Adrenal gland (tissue), 9 donors: ENCODE measurements at regions not wholly inside any gene's neighbourhood (a gene's known extent, or its start where the extent isn't known, plus 50 kb on each side); places are given as distances from the start of the nearest gene placed in this dataset.

Experiments
- DNase-seq, 7 donors: peaks; one replicate each; pipeline ENCODE4 v3.0.0-alpha.2; 2019 to 2020
- H3K27ac ChIP-seq, 5 donors: fragments of 200-600 bp; sonication (generic) in 4 of 5; 1 replicate in 3 of 5; 2 replicates in 2 of 5; pipeline versions ENCODE4 v1.5.1 to v1.8.0; 2016 to 2020; ENCODE audit warnings: mild to moderate bottlenecking in 1 of 5
- H3K27me3 ChIP-seq: fragments of 200-600 bp; 2 replicates; pipeline ENCODE4 v1.8.0; 2021
- H3K36me3 ChIP-seq, 2 donors: fragments of 200-600 bp; replicated peaks in 1 of 2; 1 replicate in 1 of 2; 2 replicates in 1 of 2; pipeline versions ENCODE4 v1.5.1 to v1.8.0; 2018 to 2022
- H3K4me1 ChIP-seq, 2 donors: fragments of 200-600 bp; replicated peaks in 1 of 2; 1 replicate in 1 of 2; 2 replicates in 1 of 2; pipeline versions ENCODE4 v1.5.1 to v1.8.0; 2018 to 2021
- H3K4me3 ChIP-seq, 4 donors: fragments of 200-600 bp; sonication (generic) in 3 of 4; one replicate each; pipeline ENCODE4 v1.5.1; 2016 to 2018
- H3K9me3 ChIP-seq, 3 donors: fragments of 200-600 bp; sonication (generic) in 1 of 3; replicated peaks in 1 of 3; 1 replicate in 2 of 3; 2 replicates in 1 of 3; pipeline versions ENCODE4 v1.5.1 to v1.8.0; 2016 to 2021
- POLR2A ChIP-seq, 2 donors: fragments of 450-650 bp; IDR thresholded peaks; one replicate each; pipeline ENCODE4 v1.6.1; 2017; ENCODE audit warnings: antibody characterized with exemption in 2 of 2, mild to moderate bottlenecking in 2 of 2, moderate library complexity in 1 of 2
- WGBS, 4 donors: extraction: QIAGEN DNeasy Blood & Tissue Kit in 2 of 4; methylation state at CpG; one replicate each; pipeline versions ENCODE4 v1.1.5 to v1.1.7; 2013 to 2017; 5-methylcytosine and 5-hydroxymethylcytosine counted together
- intact Hi-C, 2 donors: fragments of 100-400 bp; cut with DNase I; formaldehyde crosslinking; loops; one replicate each; pipeline versions ENCODE4 v1.14.1 to v1.15.0; 2022 to 2023
- TF ChIP-seq, protein P1 (sequence below), 6 experiments: fragments of 450-650 bp in 4 of 6; fragments of 200-600 bp in 2 of 6; sonication (generic) in 1 of 6; IDR thresholded peaks; 1 replicate in 5 of 6; 2 replicates in 1 of 6; pipeline versions ENCODE4 v1.5.1 to v1.8.0; 2016 to 2021; ENCODE audit warnings: antibody characterized with exemption in 6 of 6, mild to moderate bottlenecking in 2 of 6, moderate library complexity in 1 of 6
- donor health status: healthy with polysubstance abuse.
- donor health status: Bipolar disorder and iron deficiency.
- donor health status: DM: yes; HTN: yes; CAD: no.
- donor health status: DM: no; HTN: no; CAD: no.
- donor health status: DM: no; HTN: no; CAD: no.

DNA sequence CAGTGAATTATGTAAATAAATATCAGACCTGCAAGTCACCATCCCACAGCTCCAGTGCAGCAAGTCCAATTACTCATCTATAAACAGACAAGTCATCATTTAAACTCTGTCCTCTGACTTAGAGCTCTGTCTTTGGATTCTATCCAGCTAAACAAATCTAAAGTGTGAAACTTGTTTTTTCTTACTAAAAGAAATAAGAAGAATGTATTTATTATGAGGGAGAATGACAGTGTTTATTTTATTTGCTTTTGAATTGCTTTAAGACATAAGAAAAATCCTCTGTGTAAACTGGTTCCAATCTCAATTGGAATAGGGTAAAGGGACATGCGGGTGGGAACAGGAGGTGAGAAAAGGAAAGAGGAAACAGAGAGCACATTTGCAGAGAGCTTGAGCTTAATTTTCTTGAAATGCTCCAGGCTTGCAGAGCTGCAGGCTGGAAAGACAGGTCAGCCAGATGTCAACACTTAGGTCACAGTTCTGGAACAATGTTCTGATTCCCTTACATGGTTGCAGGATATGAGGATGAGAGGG lies 355.8 kb downstream of the MEIS1 start:
- Histone ChIP-seq H3K27ac (no peak overlapping the region), H3K9me3 (no peaks in the 10 kb centered on the region), H3K36me3 (no peaks in the 10 kb centered on the region), H3K27me3 (no peaks in the 10 kb centered on the region), H3K4me1 (peaks cover 9 to 28% of the 10 kb centered on the region in 2 donors), H3K4me3 (no peak overlapping the region)
- DNase-seq, result peak in 1 of 7 donors; percentile 10
- 57 to 74% (median 64%) methylated on average over 1 of the region's 1 CpG for whole genome bisulfite sequencing, 4 donors
- TF ChIP-seq POLR2A (IDR thresholded peaks at IDR 0.05), result no peak
- TF ChIP-seq, protein P1, sequence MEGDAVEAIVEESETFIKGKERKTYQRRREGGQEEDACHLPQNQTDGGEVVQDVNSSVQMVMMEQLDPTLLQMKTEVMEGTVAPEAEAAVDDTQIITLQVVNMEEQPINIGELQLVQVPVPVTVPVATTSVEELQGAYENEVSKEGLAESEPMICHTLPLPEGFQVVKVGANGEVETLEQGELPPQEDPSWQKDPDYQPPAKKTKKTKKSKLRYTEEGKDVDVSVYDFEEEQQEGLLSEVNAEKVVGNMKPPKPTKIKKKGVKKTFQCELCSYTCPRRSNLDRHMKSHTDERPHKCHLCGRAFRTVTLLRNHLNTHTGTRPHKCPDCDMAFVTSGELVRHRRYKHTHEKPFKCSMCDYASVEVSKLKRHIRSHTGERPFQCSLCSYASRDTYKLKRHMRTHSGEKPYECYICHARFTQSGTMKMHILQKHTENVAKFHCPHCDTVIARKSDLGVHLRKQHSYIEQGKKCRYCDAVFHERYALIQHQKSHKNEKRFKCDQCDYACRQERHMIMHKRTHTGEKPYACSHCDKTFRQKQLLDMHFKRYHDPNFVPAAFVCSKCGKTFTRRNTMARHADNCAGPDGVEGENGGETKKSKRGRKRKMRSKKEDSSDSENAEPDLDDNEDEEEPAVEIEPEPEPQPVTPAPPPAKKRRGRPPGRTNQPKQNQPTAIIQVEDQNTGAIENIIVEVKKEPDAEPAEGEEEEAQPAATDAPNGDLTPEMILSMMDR (IDR thresholded peaks at IDR 0.05), result no peak
- intact Hi-C loops, result no loop called here

DNA sequence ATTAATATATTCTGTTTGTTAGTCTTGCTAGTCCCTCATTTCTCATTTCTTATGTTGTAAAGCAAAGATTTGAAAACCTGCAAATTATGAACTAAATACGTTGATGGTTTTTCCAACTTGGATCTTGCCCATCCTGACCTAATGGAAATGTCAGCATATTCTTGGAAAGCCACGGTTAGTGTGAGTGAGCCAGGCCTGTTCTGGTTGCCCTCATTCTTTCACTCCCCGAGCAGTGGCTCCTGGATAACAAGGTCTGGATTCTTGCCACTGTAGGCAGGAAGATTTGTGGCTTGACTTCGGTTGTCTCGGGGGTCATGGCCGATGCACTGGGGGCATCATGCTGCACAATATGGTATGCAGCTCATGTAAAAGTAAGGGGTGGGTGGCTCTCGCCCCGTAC lies 359.1 kb downstream of the MEIS1 start:
- Histone ChIP-seq H3K36me3 (no peaks in the 10 kb centered on the region), H3K9me3 (no peaks in the 10 kb centered on the region), H3K27ac (no peak overlapping the region), H3K27me3 (no peaks in the 10 kb centered on the region), H3K4me1 (peaks cover 9 to 28% of the 10 kb centered on the region in 2 donors), H3K4me3 (no peak overlapping the region)
- DNase-seq, result peak; percentile 41 to 70 (median 61)
- TF ChIP-seq POLR2A (IDR thresholded peaks at IDR 0.05), result no peak
- TF ChIP-seq, protein P1 (IDR thresholded peaks at IDR 0.05), result no peak
- intact Hi-C loops, result no loop called here
- 29 to 35% (median 33%) methylated on average over 8 of the region's 8 CpGs for WGBS, 4 donors

DNA sequence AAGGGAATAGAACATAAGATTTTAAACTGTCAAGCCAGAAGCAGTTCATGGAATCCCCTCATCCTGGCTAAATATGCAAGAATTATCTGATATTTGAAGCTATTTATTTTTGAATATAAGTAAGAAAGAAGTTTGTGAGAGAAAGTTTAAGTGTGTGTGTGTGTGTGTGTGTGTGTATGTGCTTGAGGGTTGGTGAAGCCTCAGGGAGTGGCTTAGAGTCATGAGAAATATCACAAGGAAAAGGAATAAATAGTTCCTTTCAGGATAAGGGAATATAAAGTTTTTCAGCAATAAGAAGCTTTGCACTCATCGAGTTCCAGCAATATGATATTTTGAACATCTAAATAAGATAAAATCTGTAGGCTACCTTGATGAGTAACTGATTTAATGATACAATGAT lies 359.6 kb downstream of the MEIS1 start:
- Histone ChIP-seq H3K27ac (no peak overlapping the region), H3K4me1 (peaks cover 9 to 28% of the 10 kb centered on the region in 2 donors), H3K36me3 (no peaks in the 10 kb centered on the region), H3K27me3 (no peaks in the 10 kb centered on the region), H3K4me3 (no peak overlapping the region), H3K9me3 (no peaks in the 10 kb centered on the region)
- DNase-seq, result no peak
- no peak for TF ChIP-seq POLR2A (IDR thresholded peaks at IDR 0.05)
- TF ChIP-seq, protein P1 (IDR thresholded peaks at IDR 0.05), result no peak
- WGBS, 4 donors, result 63 to 78% (median 70%) methylated on average over 1 of the region's 1 CpG
- intact Hi-C loops, result no loop called here

DNA sequence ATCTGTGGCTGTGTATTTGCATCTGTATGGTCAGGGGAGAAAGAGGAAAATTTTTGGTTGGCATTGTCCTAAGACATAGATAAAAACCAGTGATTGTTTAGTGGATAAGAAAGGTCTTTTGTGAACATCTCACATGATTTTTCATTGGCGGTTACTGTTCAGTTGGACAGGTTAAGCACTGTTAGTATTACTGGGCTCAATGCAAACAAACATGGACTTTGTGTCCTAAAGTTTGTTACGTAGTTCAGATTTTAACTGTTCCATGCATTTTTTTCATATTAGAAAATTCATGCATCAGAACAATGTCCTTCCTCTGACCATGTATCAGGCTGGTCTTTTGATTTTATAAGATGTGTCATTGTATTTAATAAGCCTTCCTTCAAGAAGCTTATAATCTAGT lies 368.0 kb downstream of the MEIS1 start:
- no peak for TF ChIP-seq POLR2A (IDR thresholded peaks at IDR 0.05)
- TF ChIP-seq, protein P1 (IDR thresholded peaks at IDR 0.05), result no peak
- 95 to 100% (median 96%) methylated on average over 2 of the region's 2 CpGs for WGBS, 4 donors
- Histone ChIP-seq H3K4me3 (no peak overlapping the region), H3K27ac (no peak overlapping the region), H3K4me1 (no peaks in the 10 kb centered on the region), H3K27me3 (no peaks in the 10 kb centered on the region), H3K36me3 (no peaks in the 10 kb centered on the region), H3K9me3 (no peaks in the 10 kb centered on the region)
- intact Hi-C loops, result no loop called here
- DNase-seq, result no peak
